Effector CD8-positive, alpha-beta T cell (primary cell): ENCODE measurements at regions not wholly inside any gene's neighbourhood (a gene's known extent, or its start where the extent isn't known, plus 50 kb on each side); places are given as distances from the start of the nearest gene placed in this dataset.
"Not testable (repeated sequence)": the region's sequence is repeated elsewhere in the genome, so short reads cannot be mapped to it uniquely, and the experiment has no call there.

Source experiments
- DNase-seq: peaks from one replicate; lab custom pipeline; 2025; lab: John Stamatoyannopoulos, UW

DNA sequence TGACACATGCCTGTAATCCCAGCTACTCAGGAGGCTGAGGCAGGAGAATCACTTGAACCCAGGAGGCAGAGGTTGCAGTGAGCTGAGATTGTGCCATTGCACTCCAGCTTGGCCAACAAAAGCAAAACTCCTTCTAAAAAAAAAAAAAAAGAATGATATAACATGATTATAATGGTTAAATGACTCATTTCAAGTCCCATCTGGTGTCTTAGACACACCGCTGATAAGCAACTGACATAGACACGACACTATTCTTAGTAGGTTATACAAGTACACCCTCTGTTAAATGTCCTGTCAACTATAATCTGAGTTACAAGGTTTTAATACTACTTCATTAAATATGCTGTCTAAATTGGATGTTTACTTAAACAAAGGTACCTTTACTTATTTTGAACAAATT is 405.3 kb upstream of the CLINT1 start:
- no peak for DNase-seq

DNA sequence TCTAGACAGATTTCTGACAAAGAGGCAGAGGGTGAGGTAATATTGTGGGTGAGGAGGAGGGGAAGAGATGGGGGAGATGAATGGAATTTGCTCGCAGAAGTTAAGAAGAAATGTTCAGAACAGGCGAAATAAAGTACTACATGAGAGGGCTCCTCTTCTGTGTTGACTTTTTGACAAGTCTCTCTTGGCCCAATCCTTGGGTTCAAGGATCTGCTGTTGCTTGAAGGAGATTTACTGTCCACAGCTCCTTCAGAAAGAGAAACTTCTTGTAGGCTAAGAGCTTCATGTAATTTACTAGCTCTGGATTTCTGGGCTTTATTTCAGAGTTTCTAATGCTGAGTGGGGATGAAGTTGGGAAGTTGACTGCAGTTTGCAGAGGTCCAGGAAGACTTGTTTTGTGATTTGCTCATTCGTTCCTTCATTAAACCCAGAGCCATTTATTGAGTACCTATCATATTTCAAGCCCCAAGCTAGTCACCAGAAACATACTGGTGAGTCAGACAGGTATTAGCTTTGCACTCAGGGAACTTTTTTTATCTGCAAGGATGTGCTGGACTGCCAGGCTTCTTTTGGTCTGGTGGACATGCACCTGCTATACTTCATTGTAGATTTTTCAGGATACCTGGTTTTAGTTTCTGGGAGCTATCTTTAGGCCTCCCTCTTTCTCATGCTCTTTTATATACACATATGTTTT is 402.9 kb upstream of the CLINT1 start:
- DNase-seq, result no peak

- no peak for DNase-seq
Measured at GRCh38 chr5:158256096-158256495, 397.2 kb upstream of the CLINT1 start.

- no peak for DNase-seq
Measured at GRCh38 chr5:158255609-158256008, 396.7 kb upstream of the CLINT1 start.

DNA sequence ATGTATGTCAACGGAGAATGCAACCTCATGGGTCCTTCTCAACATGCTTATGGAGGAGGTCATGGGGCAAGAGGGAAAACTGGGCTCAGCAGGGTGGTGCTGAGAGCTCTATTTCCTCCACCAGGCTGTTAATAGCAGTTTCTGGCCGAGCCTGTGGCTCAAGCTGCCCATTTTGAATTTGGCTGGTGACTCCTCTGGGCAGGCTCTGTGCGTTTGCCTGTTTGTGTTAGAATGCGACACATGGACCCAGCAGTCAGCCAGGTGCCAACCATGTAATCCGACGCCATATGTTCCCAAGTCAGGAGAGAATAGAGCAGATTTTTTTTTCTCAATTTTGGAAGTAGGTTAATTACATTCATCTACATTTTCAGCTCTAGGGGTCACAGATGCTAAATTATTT is 387.7 kb upstream of the CLINT1 start:
- DNase-seq, result no peak

DNA sequence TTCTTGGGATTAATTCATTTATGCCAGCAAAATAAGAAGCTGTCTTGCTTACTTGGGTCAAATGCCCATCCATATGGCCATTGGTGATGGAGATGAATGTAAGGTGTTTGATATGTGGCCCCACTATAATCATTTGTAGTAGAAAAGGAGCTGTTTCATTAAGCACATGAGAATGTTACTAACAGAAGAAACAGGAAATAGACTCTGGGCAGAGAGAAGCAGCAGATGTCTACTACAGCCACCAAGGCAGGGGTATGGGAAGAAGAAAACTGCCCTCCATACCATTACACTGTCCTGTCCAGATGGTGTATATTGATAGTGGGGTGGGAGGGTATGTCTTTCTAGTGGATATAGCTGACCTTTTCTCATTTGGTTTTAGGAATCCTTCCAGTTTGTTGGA is 386.6 kb upstream of the CLINT1 start:
- no peak for DNase-seq

DNA sequence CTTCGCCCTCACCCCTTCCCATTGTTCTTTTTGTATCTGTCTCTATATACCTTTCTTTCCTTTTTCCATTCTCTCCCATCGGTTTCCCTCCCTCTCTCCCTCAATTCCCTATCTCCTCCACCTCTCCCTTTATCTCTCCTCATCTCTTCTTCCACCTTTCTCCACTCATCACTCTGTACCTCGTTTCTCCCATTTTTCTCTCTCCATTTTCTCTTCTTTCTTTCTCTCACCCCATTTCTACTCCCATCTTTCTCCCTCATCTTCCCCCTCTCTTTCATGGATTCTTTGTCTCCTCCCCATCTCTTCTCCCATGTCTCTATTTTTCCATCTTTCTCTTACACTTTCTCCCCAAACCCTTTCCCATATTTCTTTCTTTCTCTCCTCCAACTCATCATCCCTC is 385.9 kb upstream of the CLINT1 start:
- no peak for DNase-seq

- DNase-seq, result no peak
Measured at GRCh38 chr5:158236511-158237335, 377.8 kb upstream of the CLINT1 start.

GRCh38 chr5:158235159-158235547 is 376.2 kb upstream of the CLINT1 start:
- no peak for DNase-seq

DNA sequence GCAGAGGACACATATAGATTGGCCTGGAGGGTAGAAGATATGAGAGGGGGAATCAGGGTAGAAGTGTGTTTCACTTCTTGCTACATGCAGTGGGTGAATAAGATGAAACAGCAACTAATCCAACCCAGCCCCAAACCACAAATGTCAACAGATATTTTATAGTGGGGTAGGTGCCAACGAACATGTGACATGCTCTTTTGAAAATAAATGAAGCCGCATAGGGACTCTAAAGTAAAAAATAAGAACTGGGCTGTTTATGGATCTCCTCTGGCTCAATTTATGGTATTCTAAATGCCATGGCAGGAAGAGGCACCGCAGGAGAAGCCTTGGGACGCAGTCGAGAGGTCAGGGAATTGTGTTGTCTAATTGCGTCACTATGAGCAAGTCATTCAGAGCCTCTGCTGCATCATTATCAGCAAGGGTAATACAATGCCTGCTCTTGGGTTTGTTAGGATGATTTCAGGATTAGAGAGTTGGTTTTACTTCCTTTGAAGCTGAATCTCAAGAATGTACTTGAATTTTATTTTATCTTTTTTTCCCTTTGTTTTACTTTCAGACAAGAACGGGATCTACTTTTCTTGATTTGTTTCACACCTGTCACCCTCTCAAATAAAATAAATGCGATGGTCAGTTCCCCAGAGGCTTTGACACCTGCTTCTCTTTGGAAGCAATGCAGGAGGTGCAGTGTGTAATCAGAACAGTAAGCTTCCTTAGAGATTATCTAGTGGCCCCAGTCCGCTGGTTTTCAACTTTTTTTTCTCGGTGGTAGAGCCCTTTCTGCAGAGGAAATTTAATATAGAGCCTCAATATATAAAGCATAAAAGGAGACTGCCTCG is 375.6 kb upstream of the CLINT1 start:
- DNase-seq, result no peak

DNA sequence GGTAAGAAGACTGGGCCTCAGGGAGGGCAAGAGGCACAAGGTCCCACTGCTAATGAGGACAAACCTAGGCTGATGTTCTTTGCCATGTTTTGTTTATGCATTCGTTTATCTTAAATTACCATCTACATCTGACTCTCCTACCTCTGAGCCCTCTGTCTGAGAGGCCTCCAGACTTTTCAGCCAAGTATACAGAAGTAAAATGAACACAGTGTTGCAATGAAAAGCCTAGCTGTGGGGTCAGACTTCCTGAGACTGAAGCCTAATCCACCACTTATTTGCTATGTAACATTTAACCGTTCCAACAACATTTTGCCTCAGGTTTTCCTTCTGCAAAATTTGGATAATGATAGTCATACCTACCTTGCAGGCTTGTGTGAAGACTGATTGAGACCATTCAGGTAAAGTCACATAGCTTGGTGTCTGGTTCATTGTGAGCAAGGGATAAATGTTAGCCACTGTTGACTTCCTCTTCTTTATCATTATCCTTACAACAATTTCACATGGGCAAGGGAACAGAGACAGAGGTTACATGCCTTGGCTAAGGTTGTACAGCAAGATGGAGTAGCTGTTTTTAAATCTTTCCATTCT is 374.9 kb upstream of the CLINT1 start:
- DNase-seq, result no peak

GRCh38 chr5:158227314-158227713 is 368.4 kb upstream of the CLINT1 start:
- not testable (repeated sequence) for DNase-seq

DNA sequence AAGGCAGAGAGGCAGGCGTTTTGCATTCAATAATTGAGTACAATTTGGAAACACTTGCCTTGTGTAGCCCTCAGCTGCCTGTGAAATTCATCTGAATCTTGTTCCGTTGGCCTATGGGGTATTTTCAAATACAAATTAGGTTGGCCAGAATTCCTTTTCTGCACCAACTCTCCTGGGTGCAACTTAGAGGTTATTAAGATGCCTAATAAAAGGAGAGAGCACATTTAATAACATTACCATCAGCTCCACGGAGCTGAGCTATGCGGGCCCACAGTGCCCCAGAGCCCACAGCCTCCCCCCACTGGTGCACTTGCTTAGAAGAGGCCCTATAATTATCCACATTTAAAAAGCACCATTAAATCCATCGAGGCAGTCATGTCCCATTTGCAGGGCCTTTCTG is 367.6 kb upstream of the CLINT1 start:
- DNase-seq, result no peak

- no peak for DNase-seq
Measured at GRCh38 chr5:158224253-158224652, 365.3 kb upstream of the CLINT1 start.

- no peak for DNase-seq
Measured at GRCh38 chr5:158223054-158223600, 364.2 kb upstream of the CLINT1 start.

GRCh38 chr5:158212917-158213316 is 354.0 kb upstream of the CLINT1 start:
- no peak for DNase-seq

- no peak for DNase-seq
Measured at GRCh38 chr5:158212237-158212636, 353.3 kb upstream of the CLINT1 start.

GRCh38 chr5:158209219-158209908 is 350.4 kb upstream of the CLINT1 start:
- DNase-seq, result no peak

DNA sequence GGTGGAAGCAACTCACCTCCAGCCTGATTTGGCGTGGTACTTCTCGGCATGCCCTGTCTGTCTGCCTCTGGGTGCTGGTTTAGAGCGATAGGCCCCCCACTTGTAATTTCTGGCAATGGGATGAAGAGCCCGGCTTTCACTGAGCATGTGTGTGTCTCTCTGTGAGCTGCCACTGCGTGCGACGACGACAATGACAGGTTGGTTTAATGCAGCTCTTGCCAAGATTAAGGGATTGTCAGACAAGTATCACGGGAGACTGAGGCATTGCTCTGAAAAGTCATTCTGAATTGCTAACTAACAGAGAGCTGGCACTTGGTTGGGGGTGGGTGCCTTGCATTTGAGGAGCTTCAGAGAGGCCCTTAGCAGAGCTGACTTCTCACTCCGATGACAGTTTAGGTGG is 348.8 kb upstream of the CLINT1 start:
- no peak for DNase-seq

DNA sequence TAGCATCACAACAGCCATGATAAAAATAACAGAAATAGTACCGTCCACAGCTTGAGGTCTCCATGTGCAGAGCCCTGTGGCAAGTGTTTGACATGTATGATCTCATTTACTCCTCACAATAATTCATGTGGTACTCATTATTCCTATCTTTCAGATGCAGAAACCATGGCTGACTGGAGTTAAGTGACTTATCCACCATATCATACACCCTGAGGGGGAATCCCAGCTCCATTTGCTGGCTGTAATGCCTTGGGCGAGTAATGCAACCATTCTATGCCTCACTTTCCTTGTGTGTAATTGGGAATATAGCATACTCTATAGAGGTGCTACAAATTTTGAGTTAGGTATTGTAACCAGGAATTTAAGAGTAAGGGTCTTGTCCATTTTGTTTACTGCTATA is 347.0 kb upstream of the CLINT1 start:
- DNase-seq, result no peak

DNA sequence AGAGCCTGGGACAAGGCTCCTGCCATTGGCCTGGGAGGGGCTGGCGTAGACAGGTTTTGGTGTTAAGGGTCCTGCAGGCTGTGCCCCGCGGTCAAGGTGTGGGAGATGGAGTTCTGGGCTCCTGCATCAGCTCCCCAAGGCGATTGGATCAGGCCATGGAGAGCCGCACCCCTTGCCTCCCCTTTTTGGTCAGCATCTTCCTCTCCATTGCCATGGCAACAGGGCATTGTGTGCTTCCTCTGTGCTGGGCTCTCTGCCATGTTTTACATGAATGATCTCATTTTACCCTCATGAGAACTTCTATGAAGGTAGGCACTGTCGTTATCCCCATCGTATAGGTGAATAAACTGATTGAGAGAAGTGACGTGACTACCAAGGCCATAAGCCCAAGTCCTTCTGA is 344.3 kb upstream of the CLINT1 start:
- no peak for DNase-seq
